Thyroid gland (tissue), 4 donors: ENCODE measurements at regions not wholly inside any gene's neighbourhood (a gene's known extent, or its start where the extent isn't known, plus 50 kb on each side); places are given as distances from the start of the nearest gene placed in this dataset.

ENCODE experiments used
- POLR2A ChIP-seq, 2 donors: fragments of 450-650 bp; IDR thresholded peaks; one replicate each; pipeline ENCODE4 v1.6.1; 2017; ENCODE audit warnings: antibody characterized with exemption in 2 of 2, mild to moderate bottlenecking in 2 of 2, moderate library complexity in 1 of 2
- TF ChIP-seq, protein P1 (sequence below), 6 experiments: fragments of 200-600 bp in 3 of 6; fragments of 450-650 bp in 3 of 6; sonication (generic) in 3 of 6; IDR thresholded peaks; one replicate each; pipeline ENCODE4 v1.5.1; 2016 to 2019; ENCODE audit warnings: antibody characterized with exemption in 6 of 6, mild to moderate bottlenecking in 2 of 6, inconsistent platforms in 1 of 6, moderate library complexity in 1 of 6

GRCh38 chr16:22631264-22631663 lies 120.6 kb downstream of the NPIPB5 start:
- no peak for TF ChIP-seq POLR2A (IDR thresholded peaks at IDR 0.05)
- TF ChIP-seq, protein P1, sequence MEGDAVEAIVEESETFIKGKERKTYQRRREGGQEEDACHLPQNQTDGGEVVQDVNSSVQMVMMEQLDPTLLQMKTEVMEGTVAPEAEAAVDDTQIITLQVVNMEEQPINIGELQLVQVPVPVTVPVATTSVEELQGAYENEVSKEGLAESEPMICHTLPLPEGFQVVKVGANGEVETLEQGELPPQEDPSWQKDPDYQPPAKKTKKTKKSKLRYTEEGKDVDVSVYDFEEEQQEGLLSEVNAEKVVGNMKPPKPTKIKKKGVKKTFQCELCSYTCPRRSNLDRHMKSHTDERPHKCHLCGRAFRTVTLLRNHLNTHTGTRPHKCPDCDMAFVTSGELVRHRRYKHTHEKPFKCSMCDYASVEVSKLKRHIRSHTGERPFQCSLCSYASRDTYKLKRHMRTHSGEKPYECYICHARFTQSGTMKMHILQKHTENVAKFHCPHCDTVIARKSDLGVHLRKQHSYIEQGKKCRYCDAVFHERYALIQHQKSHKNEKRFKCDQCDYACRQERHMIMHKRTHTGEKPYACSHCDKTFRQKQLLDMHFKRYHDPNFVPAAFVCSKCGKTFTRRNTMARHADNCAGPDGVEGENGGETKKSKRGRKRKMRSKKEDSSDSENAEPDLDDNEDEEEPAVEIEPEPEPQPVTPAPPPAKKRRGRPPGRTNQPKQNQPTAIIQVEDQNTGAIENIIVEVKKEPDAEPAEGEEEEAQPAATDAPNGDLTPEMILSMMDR (IDR thresholded peaks at IDR 0.05): no peak
